NCI-H510A treated with DMSO at 0.1 percent for 48 hours (cell line): ENCODE measurements at regions not wholly inside any gene's neighbourhood (a gene's known extent, or its start where the extent isn't known, plus 50 kb on each side); places are given as distances from the start of the nearest gene placed in this dataset.
"Not testable (repeated sequence)": the region's sequence is repeated elsewhere in the genome, so short reads cannot be mapped to it uniquely, and the experiment has no call there.

ENCODE experiments used
- DNase-seq: peaks from one replicate; lab custom pipeline; 2025; lab: John Stamatoyannopoulos, UW

DNA sequence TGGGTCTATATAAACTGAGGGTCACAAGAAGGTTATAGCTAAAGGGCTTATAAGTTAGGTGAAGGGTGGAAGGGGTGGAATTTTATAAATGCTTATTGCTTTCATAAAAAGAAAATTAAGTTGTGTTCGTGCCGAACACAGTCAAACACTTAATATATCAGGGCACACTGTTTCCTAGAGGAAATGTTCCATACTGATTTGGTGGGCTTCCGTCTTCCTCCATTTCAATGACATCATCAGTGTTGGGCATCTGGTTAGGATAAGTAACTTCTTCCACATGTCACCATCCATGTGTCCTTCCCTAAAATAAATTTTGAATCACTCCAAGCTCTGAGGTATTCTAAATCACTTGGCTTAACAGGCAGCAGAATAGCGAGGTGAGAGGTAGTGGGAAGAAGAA lies 466.4 kb downstream of the MED13L start:
- no peak for DNase-seq

DNA sequence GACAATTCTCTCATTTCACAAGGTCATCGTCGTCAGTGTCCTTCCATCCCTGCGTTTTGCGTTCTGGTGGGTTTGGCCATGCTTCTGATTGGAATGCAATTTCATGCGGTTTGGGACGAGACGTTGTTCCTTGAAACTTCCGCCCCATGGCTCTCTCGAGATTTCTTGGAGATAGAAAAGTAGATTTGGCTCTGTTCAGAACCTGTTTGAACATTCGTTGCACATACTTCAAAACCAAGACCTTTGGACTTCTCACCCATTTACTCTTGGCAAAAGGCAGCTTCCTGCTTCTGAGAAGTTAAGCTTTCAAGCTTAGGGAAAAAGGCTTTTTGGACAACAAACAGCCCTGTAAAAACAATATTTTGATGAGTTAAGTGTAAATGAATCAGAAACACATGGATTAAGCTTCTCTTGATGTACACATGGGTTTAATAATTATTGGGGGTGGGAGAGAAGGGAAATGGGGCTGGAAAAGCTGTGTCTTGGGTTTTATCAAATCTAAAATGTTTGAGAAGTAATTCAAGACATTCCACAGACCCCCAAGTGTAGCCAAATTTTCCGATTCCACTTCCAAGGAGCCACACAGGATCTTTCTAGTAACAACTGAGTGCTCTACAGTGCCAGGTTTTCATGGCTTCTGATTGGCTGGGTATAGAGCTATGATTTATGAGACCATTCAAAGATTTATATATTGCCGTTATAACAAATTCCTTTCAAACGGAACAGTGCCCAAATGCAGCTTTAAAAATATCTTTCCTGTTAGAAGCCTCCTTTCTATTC lies 467.2 kb downstream of the MED13L start:
- DNase-seq = no peak

DNA sequence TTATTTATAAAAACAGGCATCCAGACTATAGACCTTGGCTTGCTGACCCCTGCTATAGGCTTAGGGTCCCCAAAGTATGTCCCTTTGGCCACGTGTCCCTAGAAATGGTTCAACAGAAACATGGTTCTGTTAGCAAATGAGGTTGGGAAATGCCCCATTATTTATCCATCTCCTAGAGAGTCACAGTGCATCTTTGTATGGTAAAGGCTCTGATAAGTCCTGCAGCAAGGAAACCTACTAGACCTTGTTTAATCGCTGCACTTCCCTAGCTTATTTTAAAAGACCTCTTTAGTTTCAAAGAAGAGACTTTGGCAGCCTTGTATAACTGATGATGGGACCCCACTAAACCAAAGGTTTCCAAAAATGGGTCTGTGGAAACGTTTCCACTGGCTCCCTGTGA lies 471.5 kb downstream of the MED13L start:
- DNase-seq = no peak

DNA sequence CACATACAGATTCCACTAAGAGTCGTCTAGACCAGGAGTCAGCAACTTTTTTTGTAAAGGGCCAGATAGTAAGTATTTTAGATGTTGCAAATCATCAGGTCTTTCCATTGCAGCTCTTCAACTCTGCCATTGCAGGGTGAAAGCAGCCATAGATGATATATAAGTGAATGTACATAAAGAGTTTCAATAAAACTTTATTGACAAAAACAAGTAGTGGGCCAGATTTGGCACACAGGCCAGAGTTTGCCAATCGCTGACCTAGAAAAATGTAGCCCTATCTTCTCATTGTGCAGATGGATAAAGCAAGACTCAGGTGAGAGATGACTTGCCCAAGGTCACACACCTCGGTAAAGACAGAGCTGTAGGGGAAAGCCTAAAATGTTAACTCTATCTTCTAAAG lies 474.7 kb downstream of the MED13L start:
- no peak for DNase-seq

DNA sequence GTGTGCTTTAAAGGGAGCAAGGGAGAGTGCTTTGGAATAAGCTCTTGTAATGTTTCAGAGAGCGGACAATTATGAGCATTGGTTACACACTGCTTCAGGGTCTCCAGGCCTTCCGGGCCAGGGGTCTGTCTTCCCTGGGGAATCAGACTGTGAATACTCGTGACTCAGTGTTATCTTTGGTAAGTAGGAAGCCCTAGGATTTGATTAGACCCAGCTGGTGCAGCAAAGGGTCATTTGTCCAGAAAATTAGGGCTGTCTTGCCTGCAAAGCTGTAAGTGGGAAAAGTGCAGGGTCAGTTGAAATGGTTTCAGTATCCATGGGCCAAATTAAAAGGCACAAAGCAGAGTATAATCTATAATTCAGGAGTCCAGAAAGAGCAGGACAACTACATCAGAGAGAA lies 475.6 kb downstream of the MED13L start:
- DNase-seq = no peak

DNA sequence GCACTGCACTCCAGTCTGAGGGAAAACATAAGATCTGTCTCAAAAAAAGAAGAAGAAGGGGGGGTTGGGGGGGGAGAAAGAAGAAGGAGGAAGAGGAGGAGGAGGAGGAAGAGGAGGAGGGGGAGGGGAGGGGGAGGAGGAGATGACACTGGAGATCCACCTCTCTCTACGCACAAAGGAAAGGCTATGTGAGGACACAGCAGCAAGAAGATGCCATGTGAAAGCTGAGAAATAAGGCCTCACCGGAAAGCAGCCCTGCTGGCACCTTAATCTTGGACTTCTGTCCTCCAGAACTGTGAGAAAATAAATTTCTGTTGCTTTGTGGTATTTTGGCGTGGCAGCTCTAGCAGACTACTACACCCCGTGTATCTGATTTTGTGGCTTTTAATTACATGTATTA lies 477.9 kb downstream of the MED13L start:
- peak; percentile 11 for DNase-seq

DNA sequence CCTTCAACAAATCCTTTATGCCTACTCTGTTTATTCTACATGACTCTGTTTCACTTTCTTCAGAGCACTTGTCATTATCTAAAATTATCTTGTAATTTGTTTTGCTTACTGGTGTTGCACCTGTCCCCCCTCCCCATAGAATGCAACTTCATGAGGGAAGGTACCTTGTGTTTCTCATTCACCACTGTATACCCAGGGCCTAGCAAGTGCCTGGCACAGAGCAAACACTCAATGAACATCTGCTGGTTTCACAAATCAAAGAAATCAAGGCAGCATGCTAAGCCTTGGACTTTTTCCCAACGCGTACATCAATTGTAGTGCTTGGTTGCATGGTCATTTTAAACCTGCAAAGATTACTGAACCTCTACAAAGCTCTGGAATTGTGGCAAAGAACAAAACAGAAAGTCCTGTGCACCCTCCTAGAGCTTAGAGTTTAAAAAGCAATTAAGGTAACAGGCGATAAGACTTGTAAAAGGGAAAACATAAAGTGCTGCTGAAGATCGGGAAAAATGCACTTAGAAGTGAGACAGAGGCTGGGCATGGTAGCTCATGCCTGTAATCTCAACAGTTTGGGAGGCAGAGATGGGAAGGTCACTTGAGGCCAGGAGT lies 479.1 kb downstream of the MED13L start:
- peak; percentile 86 for DNase-seq

DNA sequence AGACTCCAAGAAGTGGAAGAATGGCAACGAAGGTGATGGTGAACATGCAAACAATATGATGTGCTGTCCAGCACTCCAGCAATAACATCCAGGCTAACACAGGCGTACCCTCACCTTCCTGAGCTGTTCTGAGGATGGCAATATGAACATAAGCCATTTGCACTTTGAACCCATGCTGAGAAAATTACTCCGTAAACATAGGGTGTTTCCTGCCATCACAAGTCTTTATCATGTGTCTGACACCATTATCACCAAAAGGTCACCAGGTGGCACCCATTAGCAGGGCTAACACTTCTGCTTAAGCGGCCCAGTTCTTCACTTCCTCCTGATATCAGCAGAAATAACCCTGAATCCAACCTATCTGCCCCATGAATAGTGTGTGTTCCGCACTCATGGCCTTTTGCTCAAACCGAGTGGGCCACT lies 482.8 kb downstream of the MED13L start:
- DNase-seq = peak; percentile 82

DNA sequence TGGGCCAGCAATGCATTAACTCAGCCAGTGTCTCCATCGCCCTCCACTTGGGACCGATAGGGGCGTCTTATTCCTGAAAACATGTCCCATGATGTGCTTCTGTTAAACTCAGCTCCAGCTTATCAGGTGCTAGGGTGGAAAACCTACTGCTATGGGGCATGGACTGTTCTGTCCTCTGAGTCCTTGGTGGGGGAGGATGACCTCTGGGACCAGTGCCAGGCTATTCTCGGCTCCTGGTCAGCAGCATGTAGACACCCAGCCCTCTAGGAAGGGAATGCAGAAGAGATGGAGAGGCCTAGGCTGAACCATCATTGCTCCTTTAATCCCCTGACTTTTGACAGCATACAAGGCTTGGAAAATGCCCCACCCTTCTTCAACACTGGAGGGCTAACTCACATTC lies 486.2 kb downstream of the MED13L start:
- DNase-seq = no peak

DNA sequence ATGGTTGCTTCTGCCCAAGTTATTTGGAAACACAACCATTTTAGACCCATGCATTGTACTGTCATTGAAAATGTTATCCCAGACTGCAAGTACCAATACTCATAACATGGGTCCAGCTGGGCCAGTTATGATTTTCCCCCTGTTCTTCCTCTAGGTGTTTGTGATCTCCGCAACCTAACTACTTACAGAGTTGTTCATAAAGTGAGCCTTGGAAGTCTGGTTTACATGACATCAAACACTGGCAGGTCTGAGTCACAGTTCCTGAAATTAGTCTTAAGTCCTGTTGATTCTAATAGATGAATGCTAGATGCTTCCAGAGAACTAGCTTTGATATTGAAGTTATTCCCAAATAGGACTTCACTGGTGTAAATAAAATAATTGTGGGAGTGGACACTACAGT lies 487.0 kb downstream of the MED13L start:
- DNase-seq = no peak

DNA sequence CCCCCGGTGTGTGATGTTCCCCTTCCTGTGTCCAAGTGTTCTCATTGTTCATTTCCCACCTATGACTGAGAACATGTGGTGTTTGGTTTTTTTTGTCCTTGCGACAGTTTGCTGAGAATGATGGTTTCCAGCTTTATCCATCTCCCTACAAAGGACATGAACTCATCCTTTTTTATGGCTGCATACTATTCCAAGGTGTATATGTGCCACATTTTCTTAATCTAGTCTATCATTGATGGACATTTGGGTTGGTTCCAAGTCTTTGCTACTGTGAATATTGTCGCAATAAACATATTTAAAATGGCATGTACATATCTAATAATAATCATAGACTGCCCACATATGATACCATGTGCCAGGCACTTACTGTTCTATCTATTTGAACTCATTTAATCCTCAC lies 491.0 kb downstream of the MED13L start:
- not testable (repeated sequence) for DNase-seq

DNA sequence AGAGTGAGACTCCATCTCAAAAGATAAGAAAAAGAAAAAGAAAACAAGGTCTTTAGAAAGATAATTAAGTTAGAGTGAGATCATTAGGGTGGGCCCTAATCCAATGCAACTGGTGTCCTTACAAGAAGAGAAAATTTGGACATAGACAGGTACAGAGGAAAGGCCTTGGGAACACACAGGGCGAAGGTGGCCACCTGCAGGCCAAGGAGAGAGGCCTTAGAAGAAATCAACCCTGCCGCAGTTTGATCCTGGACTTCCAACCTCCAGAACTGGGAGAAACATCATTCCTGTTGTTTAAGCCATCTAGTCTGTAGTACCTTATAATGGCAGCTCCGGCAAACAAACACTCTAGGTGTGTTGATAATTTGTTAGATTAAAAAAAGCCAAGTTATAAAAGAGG lies 491.9 kb downstream of the MED13L start:
- DNase-seq = no peak

DNA sequence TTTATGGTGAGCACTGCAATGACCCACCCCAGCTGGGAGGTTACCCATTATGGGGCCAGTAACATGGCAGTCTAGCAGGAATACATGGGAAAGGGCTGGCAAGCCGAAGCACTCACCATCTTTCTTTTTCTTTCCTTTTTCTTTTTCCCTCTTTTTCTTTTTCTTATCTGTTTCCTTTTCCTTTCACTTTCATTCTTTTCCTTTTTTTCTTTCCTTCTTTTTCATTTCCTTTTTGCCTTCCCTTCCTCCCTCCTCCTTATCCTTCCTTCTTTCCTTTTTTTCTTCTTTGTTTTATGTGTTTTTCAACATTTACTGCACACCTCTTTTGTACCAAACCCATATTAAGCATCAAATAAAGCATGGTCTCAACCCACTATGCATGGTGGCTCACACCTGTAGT lies 501.1 kb downstream of the MED13L start:
- DNase-seq = no peak

DNA sequence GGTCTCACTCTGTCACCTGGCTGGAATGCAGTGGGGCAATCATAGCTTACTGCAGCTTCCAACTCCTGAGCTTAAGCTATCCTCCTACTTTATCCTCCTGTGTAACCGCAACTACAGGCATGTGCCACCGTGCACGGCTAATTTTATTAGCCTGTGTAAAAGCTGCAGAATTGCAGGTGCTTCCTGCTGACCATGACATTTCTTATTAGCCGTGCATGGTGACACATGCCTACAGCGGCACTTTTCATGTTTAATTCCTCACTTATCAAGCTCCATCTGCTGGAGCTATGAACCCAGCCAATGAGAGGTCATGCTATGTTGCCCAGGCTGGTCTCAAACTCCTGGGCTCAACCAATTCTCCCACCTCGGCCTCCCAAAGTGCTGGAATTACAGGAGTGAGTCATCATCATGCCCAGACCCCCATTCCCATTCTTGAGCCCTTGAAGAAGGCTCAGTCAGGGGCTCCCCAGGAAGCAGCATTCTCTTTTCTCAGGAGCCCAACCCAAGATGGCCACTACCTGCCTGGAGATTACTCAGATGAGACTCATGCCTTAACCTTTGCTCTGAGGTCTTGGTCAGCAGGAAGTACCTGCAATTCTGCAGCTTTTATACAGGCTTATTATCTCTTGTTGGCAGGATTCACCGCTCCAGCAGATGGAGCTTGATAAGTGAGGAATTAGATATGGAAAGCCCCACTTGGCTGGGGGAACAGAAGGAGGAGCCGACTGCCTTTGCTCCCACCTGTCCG lies 503.2 kb downstream of the MED13L start:
- no peak for DNase-seq

DNA sequence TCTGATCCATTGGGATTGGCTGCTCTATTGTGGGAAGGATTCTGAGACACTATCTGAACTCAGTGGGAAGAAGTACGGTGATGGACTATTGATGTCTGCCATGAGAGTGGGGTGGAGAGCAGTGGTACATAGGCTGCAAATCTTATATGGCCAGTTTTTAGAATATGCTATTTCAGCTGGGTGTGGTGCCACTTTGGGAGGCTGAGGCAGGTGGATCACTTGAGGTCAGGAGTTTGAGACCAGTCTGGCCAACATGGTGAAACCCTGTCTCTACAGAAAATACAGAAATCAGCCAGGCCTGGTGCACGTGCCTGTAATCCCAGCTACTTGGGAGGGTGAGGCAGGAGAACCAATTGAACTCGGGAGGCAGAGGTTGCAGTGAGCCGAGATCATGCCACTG lies 505.9 kb downstream of the MED13L start:
- no peak for DNase-seq

DNA sequence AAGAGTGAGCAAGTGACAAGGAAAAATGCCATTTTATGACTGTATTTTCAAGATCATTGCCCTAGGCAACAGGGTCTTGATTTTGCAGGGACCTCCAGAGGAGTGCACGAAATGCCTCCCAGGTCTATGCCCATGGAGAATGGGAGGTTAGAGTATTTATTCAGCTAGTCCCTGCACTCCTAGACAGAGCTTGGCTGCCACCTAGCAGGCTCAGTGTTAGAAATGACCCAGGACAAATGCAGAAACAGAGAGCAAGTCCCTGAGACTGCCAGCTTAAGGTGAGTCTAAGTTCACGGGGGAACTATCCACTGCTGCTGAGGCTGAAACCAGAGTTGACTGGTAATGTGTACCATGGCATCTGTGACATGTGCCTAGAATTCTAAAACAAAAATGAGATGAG lies 506.4 kb downstream of the MED13L start:
- peak; percentile 19 for DNase-seq

DNA sequence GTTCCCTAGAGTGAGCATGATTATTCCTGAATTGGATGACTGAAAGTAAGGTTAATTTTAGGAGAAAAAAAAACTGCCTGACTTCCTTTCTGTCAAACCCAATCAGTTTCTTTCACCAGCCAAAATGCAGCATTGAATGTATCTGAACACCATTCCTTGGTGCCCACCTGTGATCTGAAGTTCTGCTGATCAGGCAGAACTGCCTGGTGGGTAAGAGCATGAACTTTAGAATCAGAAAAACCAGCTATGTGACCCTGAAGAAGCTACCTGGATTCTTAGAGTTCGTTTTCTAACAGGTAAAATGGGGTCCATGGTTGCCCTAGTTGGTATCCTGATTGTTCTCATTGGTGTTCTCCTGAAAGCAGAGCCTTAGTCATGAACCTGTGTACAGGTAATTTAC lies 506.9 kb downstream of the MED13L start:
- no peak for DNase-seq

DNA sequence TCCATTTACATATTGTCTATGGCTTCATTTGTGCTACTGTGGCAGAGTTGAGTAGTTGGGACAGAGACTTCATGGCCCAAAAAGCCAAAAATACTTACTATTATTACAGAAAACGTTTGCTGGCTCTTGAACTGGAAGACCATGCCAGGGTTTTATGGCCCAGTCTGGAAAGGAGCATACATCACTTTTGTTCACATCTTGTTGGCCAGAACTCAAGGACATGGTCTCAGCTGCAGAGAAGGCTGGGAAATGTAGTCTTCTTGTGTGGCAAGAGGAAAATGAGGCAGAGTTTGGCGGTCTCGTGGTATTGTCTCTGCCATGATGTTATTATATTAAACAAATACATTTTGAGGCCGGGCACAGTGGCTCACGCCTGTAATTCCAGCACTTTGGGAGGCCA lies 509.6 kb downstream of the MED13L start:
- DNase-seq = no peak

DNA sequence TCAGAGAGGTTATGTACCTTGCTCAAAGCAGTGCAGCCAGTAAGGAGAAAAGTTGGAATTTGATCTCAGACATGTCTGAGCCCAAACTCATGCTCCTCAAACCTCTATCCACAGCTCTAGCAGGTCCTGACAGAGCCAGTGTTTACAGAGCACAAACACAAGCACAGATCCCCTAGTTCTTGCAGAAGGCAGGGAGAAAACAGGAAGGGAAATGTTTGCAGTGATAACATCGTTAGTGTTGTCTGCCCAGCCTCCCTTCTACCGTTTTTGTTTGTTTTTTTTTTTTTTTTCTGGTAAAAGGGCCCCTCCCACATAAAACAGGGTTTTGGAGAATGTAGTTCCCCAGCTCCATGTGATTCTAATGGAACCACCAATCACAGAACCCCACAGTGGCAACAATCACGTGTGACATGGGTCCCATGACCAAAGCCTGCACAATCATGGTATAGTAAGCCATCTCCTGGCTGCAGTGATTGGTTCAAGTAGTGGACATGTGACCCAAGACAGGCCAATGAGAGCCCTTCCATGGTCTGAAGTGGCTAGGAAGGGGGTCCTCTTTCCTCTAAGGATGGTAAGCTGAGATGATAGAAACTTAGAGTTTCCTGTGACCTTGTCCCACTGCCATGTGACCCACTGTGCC lies 513.4 kb downstream of the MED13L start:
- DNase-seq = peak; percentile 37

DNA sequence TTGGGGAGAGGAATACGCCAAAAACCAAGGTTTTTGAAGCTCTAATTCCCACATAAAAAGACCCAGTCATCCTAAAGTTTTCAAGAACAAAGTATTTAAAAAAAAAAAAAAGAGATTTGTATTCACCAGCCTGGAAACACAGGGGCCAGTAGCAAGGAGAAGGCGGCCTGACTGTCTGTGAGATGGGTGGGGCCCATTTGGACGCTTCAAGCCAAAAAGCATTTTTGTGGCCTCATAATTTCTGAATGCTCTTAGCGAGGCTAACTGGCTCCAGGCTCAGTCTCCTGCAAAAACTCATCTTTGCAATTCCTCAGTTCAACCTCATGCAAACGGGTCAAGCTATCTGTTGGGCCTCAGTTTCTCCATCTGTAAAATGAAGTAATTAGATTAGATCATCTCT lies 514.1 kb downstream of the MED13L start:
- DNase-seq = no peak

DNA sequence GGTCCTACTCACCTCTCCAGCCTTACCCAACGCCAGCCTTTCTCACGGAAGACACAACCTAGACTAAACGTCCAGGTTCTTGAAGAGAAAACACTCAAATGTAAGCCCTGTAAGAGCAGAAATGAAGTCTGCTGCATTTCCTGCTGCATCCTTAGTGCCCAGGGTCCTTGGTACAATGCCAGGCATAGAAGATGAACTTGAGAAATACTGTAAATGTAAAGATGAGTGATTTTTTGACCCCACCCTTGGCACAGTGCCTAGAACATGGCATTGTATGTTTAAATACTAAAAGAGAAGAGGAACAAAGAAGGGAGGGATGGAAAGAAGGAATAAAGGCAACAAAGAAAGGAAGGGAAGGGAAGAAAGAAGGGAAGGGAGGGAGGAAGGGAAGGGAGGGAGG lies 514.6 kb downstream of the MED13L start:
- DNase-seq = no peak

DNA sequence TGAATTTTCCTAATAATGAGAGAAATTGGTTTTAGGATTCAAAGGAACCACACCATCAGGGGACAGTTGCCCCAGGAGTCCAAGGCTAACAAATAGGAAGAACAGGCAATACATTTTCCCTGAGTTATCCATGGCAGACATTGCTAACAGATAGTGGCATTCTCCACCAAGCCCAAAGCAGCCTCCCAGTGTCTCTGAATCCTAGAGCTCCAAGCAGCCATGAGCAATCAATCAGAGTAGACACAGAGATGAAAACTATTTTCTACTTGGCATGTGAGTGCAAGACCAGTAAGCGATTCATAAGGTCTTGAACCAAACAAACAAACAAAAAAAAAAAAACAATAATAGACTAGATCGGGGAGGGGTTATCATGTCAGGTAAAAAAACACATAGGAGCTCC lies 515.7 kb downstream of the MED13L start:
- DNase-seq = no peak

DNA sequence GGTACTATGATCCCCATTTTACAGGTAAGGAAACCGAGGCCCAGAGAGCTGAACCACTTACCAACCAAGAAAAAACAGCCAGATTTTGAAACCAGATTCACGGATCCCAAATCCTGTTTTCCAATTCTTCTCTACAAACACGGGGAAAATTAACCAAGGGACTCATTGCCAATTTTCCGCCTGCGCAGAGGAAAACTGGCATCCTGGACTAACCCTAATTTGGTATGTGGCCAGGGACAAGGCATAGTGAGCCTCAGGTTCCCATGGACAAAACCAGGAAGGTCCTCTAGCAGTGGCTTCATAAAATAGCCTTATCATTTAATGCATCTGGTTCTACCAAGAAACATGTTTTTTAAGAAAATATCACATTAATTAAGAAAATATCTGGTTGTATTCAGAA lies 517.3 kb downstream of the MED13L start:
- DNase-seq = no peak
